Hindlimb muscle (tissue), 1 donor: ENCODE measurements at regions not wholly inside any gene's neighbourhood (a gene's known extent, or its start where the extent isn't known, plus 50 kb on each side); places are given as distances from the start of the nearest gene placed in this dataset.
A peak's percentile ranks its signal among the peaks of the same experiment; 100 is the strongest.
"Not testable (repeated sequence)": the region's sequence is repeated elsewhere in the genome, so short reads cannot be mapped to it uniquely, and the experiment has no call there.

ENCODE experiments used
- DNase-seq: peaks from one replicate; pipeline ENCODE4 v3.0.0-alpha.2; 2013

- DNase-seq = no peak
Observed at GRCh38 chr5:124902097-124902821, 155.8 kb upstream of the ZNF608 start.

GRCh38 chr5:124905256-124906130 is 159.1 kb upstream of the ZNF608 start:
- no peak for DNase-seq

DNA sequence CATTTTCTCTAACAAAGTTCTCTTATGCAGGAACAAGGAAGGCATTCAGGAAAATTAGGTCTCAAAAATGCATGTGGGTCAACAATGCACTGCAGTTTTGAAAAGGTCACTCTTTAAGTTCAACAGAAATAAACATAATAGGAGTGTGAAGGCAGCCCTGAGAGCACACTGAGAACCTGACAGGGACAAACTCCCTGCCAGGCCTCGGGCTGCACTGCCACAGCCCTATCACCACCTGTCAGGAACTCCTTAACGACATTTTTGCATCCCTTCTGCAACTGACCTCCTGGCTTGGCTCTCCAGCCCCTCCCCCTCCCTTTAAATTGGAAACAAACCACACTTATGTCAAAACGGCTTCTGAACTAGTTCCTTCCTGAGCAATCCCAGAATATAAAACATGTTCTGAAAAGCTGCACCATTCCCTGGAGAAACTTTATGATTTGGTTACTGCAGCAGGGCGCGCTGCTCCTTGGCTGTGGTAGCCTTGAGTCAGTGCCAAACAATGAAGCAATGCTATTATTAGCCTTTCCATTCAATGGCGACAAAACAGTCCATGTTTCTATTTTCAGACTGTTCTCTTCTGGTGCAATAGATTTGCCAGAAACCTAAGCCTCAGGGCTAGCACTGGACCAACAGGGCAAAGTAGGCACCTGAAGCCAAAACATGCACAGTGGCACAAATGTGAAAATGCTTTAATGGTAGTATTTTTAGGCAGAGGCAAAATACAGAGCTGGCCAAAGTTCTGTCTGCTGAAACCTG is 160.1 kb upstream of the ZNF608 start:
- peak; percentile 84 for DNase-seq

- no peak for DNase-seq
Observed at GRCh38 chr5:124907098-124907644, 160.7 kb upstream of the ZNF608 start.

DNA sequence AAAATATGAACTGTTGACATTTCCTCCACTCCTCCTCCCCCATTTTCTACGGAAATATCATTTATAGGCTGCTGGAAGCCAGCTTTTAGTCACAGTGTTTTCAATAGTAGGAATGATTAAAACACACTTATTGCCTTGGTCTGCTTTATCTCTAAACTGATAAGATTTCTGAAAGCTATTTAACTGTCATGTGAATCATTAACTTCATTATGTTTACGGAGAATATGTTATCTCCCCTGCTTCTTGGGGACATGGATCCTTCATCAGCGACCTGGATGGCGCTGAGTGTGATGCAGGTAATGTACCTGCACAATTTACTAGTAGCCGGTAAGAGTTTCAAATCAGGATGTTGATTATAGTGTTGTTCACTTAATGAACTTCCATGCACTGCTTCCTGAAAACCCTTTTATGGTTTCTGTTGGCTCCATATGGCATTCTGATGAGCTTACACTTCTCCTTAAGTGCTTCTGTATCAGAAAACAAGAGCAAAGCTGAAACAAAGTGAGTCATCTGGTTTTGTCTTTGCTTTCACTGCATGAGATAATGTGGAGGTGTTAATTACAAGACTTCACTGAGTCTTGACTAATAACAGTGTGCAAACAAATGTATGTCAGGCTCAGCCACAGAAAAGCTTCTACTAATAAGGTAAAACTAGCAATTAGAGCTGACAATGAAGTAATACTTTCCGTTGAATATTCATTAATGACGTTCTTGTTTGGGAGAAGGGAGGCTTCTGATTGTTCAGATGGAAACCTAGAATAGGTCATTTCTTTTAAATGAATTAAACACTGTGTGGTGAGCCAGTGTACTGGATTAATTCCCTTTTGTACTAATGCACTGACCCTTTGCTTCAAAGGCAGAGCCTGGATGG is 162.4 kb upstream of the ZNF608 start:
- no peak for DNase-seq

- DNase-seq = no peak
Observed at GRCh38 chr5:124909734-124910133, 163.3 kb upstream of the ZNF608 start.

GRCh38 chr5:124910354-124911016 is 164.0 kb upstream of the ZNF608 start:
- no peak for DNase-seq

- no peak for DNase-seq
Observed at GRCh38 chr5:124912638-124913328, 166.3 kb upstream of the ZNF608 start.

- DNase-seq = no peak
Observed at GRCh38 chr5:124913329-124913653, 166.9 kb upstream of the ZNF608 start.

- DNase-seq = not testable (repeated sequence)
Observed at GRCh38 chr5:124916313-124916712, 169.9 kb upstream of the ZNF608 start.

GRCh38 chr5:124918618-124919017 is 172.2 kb upstream of the ZNF608 start:
- no peak for DNase-seq

DNA sequence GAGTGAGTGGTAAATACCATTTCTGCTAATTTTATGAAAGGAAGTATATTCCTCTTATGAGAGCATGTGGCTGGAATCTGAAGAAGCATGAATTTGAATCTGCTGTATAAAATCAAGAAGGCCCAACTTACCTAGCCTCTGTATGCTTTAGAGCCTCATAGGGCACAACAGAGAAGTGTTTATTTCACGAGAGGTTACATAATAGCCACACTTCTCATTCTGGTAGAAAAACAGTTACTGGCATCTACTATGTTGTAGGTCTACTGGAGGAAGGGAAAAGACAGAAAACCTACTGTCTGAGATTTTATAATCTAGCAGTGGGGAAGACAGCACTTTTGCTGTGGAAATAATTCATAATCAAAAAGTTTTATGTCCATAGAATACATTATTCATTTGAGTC is 172.6 kb upstream of the ZNF608 start:
- DNase-seq = no peak

DNA sequence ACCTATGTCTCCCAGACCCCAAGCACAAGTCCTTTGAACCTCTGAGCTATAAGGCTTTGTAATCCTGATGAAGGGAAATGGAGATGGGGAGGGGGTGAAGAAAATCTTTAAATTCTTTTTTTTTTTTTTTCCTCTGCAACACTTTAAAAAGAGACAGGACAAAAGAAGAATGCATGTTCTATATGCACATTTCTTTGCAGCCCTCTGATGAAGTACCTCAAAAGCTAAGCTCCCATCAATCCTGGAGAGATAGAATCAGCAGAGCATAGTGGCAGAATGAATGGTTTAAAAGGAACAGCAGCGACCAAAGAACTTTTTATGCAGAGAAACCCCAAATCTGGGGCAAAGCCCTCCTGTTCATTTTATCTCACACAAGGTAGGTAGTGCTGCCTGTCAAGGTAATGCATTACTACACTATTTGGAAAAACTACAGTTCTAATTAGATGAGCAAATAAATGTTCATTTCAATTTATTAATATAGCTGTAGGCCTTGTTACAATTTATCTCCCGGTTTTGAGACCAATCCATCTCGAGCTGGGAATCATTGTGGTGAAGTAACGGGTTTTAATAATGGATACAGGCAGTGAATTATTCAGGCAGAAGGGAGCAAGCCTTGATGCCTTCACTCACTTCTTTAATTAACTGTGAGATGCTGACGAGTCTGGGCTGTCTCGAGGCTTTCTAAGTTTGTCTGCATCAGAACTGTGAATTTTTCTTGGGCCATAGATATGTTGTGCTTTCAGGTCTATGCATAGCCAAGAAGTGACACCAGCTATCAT is 173.5 kb upstream of the ZNF608 start:
- no peak for DNase-seq

- DNase-seq = no peak
Observed at GRCh38 chr5:124920909-124921666, 174.6 kb upstream of the ZNF608 start.

DNA sequence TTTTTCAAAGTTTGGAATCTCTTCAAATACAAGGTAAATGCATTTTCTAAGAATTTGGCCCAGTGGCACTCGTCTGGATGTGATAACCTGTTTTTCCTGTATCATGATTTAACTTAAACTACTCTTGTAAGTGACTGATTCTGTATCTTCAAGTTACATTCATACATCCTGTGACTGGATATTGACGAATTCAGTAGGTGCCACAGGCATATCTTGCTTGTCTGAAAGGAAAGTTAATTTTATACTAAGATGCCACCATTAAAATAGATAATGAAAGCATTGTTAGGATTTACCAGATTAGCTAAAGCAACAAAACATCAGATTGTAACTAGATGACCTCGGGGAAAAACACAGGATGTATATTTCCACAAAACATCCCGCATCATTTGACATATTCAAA is 175.3 kb upstream of the ZNF608 start:
- DNase-seq = no peak

GRCh38 chr5:124922255-124922975 is 176.0 kb upstream of the ZNF608 start:
- no peak for DNase-seq

DNA sequence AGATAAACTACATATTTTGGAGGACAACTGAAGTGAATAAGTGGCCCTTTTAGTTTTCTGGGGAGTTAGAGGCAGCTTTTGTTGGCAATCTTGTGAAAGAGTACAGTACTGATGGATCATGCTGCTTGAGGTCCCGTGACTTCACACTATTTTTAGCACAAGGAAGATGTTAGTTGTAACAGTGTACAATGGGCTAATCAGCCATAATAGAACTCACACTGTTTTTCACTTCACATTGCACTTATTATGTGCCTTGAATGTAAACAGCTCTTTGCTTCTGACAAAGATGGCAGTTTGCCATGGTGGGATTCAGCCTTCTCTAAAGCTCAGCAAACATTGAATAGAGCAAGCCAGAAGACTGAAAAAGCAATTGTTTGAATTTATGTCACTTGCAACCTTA is 176.7 kb upstream of the ZNF608 start:
- no peak for DNase-seq

DNA sequence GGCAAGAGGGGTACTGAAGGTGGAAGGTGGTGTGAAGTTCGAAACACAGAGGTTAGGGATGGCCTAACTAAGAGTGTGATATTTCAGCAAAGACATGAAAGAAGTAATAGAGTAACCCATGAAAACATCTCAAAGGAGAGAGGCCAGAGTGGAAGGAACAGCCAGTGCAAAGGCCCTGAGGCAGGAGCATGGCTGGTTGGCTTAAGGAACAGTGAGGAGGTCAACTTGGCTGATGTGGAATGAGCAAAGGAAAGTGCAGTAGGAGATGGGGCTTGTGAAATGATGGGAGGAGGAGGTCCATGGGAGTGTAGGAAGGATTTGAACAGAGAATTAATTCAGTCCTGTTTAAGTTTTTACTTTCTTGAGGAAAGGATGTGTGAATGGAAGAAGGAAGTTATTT is 178.3 kb upstream of the ZNF608 start:
- DNase-seq = no peak

- no peak for DNase-seq
Observed at GRCh38 chr5:124927735-124928134, 181.3 kb upstream of the ZNF608 start.
